HG02763 (cell line): ENCODE measurements at regions not wholly inside any gene's neighbourhood (a gene's known extent, or its start where the extent isn't known, plus 50 kb on each side); places are given as distances from the start of the nearest gene placed in this dataset.

ENCODE experiments used
- ATAC-seq: cut with Tn5 transposase; IDR thresholded peaks from one replicate; pipeline ENCODE4 v1.9.1; 2021; ENCODE audit warnings: mild to moderate bottlenecking, moderate library complexity; ENCODE audit not compliant: unreplicated experiment

- no peak for ATAC-seq
Measured at GRCh38 chr9:13369431-13369830, 89.9 kb upstream of the MPDZ start.

GRCh38 chr9:13367784-13368183 is 88.3 kb upstream of the MPDZ start:
- no peak for ATAC-seq

- ATAC-seq: no peak
Measured at GRCh38 chr9:13364271-13365000, 84.9 kb upstream of the MPDZ start.

- ATAC-seq: no peak
Measured at GRCh38 chr9:13361076-13361475, 81.6 kb upstream of the MPDZ start.

GRCh38 chr9:13360188-13360587 is 80.7 kb upstream of the MPDZ start:
- no peak for ATAC-seq

- ATAC-seq: no peak
Measured at GRCh38 chr9:13358128-13358527, 78.6 kb upstream of the MPDZ start.

GRCh38 chr9:13354733-13355132 is 75.2 kb upstream of the MPDZ start:
- ATAC-seq: no peak

GRCh38 chr9:13352451-13352979 is 73.0 kb upstream of the MPDZ start:
- no peak for ATAC-seq

- no peak for ATAC-seq
Measured at GRCh38 chr9:13351778-13352386, 72.4 kb upstream of the MPDZ start.

- ATAC-seq: no peak
Measured at GRCh38 chr9:13332571-13332970, 53.1 kb upstream of the MPDZ start.

- no peak for ATAC-seq
Measured at GRCh38 chr9:13331320-13331719, 51.8 kb upstream of the MPDZ start.

GRCh38 chr9:13330396-13331004 is 51.0 kb upstream of the MPDZ start:
- ATAC-seq: no peak
